Ishikawa (cell line): ENCODE measurements at regions not wholly inside any gene's neighbourhood (a gene's known extent, or its start where the extent isn't known, plus 50 kb on each side); places are given as distances from the start of the nearest gene placed in this dataset.

Experiments used
- CEBPB ChIP-seq: IDR thresholded peaks from 2 replicates; pipeline ENCODE4 v1.6.1; 2012
- CREB1 ChIP-seq: IDR thresholded peaks from 2 replicates; pipeline ENCODE4 v1.6.1; 2012; ENCODE audit warnings: low read depth
- EGR1 ChIP-seq: IDR thresholded peaks from 2 replicates; pipeline ENCODE4 v1.6.1; 2012
- EP300 ChIP-seq: IDR thresholded peaks from 2 replicates; pipeline ENCODE4 v1.6.1; 2012; ENCODE audit warnings: borderline replicate concordance
- FOXM1 ChIP-seq: IDR thresholded peaks from 2 replicates; pipeline ENCODE4 v1.6.1; 2012; ENCODE audit warnings: low read depth, borderline replicate concordance
- NFIC ChIP-seq: IDR thresholded peaks from 2 replicates; pipeline ENCODE4 v1.6.1; 2012
- RAD21 ChIP-seq: IDR thresholded peaks from 2 replicates; pipeline ENCODE4 v1.6.1; 2012; ENCODE audit warnings: low read depth
- TAF1 ChIP-seq: IDR thresholded peaks from 2 replicates; pipeline ENCODE4 v1.6.1; 2012; ENCODE audit warnings: low read depth, mild to moderate bottlenecking
- TCF12 ChIP-seq: IDR thresholded peaks from 2 replicates; pipeline ENCODE4 v1.6.1; 2012; ENCODE audit warnings: low read depth
- TEAD4 ChIP-seq: IDR thresholded peaks from 2 replicates; pipeline ENCODE4 v1.6.1; 2012
- YY1 ChIP-seq: IDR thresholded peaks from 2 replicates; pipeline ENCODE4 v1.6.1; 2012; ENCODE audit warnings: low read depth
- ZBTB7A ChIP-seq: IDR thresholded peaks from 2 replicates; pipeline ENCODE4 v1.6.1; 2012; ENCODE audit warnings: low read depth
- TF ChIP-seq, protein P1 (sequence below): IDR thresholded peaks from 2 replicates; pipeline ENCODE4 v1.6.1; 2012; ENCODE audit warnings: low read depth, mild to moderate bottlenecking
- TF ChIP-seq, protein P2 (sequence below): IDR thresholded peaks from 2 replicates; pipeline ENCODE4 v1.6.1; 2012
- TF ChIP-seq, protein P3 (sequence below): IDR thresholded peaks from 2 replicates; pipeline ENCODE4 v1.6.1; 2012

DNA sequence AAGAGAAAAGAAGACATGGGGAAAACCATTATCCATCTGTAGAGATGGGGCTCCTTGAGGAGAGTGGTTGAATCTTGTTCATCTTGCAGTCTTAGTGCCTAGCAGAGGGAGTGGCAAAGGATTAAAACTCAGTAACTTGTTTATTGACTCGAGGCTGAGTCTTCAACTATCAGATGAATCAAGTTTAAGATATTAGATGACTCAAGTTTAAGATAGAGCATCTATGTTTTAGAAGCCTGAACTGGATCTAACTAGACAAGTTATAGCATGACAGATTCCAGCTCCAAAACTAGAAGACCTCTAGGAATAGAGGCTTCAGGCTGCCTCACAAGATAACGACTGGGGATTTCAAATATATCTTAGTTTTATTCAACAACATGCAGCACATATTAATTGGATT is 2277.2 kb upstream of the WWC1 start:
- TF ChIP-seq TCF12 (no peak), FOXM1 (no peak), CEBPB (no peak), EGR1 (no peak), TAF1 (no peak), ZBTB7A (no peak), YY1 (no peak), CREB1 (no peak), EP300 (no peak), NFIC (no peak), RAD21 (no peak), TEAD4 (no peak)
- TF ChIP-seq, protein P1, sequence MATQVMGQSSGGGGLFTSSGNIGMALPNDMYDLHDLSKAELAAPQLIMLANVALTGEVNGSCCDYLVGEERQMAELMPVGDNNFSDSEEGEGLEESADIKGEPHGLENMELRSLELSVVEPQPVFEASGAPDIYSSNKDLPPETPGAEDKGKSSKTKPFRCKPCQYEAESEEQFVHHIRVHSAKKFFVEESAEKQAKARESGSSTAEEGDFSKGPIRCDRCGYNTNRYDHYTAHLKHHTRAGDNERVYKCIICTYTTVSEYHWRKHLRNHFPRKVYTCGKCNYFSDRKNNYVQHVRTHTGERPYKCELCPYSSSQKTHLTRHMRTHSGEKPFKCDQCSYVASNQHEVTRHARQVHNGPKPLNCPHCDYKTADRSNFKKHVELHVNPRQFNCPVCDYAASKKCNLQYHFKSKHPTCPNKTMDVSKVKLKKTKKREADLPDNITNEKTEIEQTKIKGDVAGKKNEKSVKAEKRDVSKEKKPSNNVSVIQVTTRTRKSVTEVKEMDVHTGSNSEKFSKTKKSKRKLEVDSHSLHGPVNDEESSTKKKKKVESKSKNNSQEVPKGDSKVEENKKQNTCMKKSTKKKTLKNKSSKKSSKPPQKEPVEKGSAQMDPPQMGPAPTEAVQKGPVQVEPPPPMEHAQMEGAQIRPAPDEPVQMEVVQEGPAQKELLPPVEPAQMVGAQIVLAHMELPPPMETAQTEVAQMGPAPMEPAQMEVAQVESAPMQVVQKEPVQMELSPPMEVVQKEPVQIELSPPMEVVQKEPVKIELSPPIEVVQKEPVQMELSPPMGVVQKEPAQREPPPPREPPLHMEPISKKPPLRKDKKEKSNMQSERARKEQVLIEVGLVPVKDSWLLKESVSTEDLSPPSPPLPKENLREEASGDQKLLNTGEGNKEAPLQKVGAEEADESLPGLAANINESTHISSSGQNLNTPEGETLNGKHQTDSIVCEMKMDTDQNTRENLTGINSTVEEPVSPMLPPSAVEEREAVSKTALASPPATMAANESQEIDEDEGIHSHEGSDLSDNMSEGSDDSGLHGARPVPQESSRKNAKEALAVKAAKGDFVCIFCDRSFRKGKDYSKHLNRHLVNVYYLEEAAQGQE: no peak
- TF ChIP-seq, protein P2, sequence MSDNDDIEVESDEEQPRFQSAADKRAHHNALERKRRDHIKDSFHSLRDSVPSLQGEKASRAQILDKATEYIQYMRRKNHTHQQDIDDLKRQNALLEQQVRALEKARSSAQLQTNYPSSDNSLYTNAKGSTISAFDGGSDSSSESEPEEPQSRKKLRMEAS: no peak
- TF ChIP-seq, protein P3, sequence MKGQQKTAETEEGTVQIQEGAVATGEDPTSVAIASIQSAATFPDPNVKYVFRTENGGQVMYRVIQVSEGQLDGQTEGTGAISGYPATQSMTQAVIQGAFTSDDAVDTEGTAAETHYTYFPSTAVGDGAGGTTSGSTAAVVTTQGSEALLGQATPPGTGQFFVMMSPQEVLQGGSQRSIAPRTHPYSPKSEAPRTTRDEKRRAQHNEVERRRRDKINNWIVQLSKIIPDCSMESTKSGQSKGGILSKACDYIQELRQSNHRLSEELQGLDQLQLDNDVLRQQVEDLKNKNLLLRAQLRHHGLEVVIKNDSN: no peak

DNA sequence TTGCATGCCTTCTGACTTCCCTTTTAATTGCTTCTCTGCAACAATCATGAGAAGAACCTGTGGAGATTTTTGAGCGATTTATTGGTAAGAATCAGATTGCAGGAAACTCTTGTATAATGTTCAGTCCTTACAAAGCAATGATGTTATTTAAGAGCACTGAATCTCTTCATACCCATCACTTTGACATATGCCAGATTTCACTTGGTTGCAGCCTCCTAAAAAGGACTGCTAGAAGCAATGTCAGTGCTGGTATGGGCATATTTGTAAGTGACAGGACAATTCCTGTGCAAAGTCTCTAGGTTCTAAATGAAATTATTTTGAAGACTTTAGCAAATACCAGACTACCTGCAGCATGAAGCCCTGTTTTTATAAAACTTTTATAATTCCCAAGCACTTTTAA is 2272.7 kb upstream of the WWC1 start:
- no peak for TF ChIP-seq TAF1

DNA sequence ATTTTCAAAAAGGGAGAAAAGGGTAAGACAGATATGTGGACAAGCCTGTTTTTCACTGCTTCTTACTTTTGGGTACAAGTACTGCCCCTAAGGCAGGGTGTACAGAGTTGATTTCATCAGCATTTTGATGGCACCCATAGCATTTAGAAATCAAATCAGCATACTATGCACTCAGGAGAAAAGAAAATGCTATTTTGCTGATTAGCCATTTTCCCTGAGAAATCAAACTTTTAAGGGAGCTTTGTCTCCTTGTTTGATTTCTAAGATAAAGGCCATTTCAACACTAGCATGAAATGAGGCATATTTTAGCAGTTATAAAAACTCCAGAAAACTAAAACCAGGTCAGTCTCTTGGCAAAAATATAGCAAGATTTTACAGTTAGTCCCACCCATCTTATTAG is 2269.4 kb upstream of the WWC1 start:
- TF ChIP-seq EGR1: no peak
- no peak for TF ChIP-seq TEAD4
- no peak for TF ChIP-seq EP300
- TF ChIP-seq, protein P1: no peak
- TF ChIP-seq, protein P2: no peak
- no peak for TF ChIP-seq NFIC
- TF ChIP-seq TAF1: no peak
- no peak for TF ChIP-seq RAD21
- TF ChIP-seq, protein P3: no peak
- TF ChIP-seq YY1: no peak
- no peak for TF ChIP-seq TCF12
- no peak for TF ChIP-seq ZBTB7A
- no peak for TF ChIP-seq FOXM1
- no peak for TF ChIP-seq CEBPB
- TF ChIP-seq CREB1: no peak

DNA sequence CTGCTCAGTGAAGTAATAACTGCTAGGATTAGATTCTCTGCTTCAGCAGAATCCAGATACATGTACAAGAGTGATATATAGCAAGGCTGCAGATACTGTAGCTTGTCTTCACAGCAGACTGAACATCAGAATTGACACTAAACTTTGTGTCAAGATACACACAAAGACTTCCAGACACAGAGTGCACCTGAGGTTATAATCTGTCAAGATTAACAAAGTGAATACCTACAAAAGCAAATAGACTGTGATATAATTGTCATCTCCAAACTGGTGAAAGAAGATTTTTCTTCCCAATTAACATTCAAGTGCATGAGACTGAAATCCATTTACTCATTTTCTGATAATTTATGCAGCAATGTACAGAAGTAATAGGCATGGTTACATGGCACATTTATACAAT is 2266.5 kb upstream of the WWC1 start:
- no peak for TF ChIP-seq CREB1
- TF ChIP-seq CEBPB: no peak
- TF ChIP-seq TCF12: no peak
- TF ChIP-seq, protein P1: no peak
- TF ChIP-seq, protein P3: no peak
- TF ChIP-seq FOXM1: no peak
- no peak for TF ChIP-seq NFIC
- TF ChIP-seq, protein P2: no peak
- no peak for TF ChIP-seq ZBTB7A
- no peak for TF ChIP-seq EGR1
- no peak for TF ChIP-seq RAD21
- TF ChIP-seq EP300: no peak
- TF ChIP-seq TEAD4: no peak
- TF ChIP-seq TAF1: no peak
- TF ChIP-seq YY1: no peak
